Spleen (tissue), 7 donors: ENCODE measurements at regions not wholly inside any gene's neighbourhood (a gene's known extent, or its start where the extent isn't known, plus 50 kb on each side); places are given as distances from the start of the nearest gene placed in this dataset.
"Not testable (repeated sequence)": the region's sequence is repeated elsewhere in the genome, so short reads cannot be mapped to it uniquely, and the experiment has no call there.

Source experiments
- CTCF ChIP-seq, 11 experiments: fragments of 200-600 bp in 7 of 11; fragments of 450-650 bp in 4 of 11; sonication (generic) in 4 of 11; IDR thresholded peaks in 8 of 11; conservative IDR thresholded peaks in 3 of 11; 1 replicate in 7 of 11; 2 replicates in 4 of 11; pipeline versions ENCODE4 v1.4.0 to v1.8.0; 2016 to 2021; ENCODE audit warnings: antibody characterized with exemption in 11 of 11, inconsistent platforms in 4 of 11, mild to moderate bottlenecking in 1 of 11
- POLR2A ChIP-seq, 3 donors: fragments of 450-650 bp; IDR thresholded peaks; one replicate each; pipeline ENCODE4 v1.5.1; 2017; ENCODE audit warnings: antibody characterized with exemption in 3 of 3, mild to moderate bottlenecking in 1 of 3
- POLR2AphosphoS5 ChIP-seq, 3 donors: sonication (generic); formaldehyde crosslinking; IDR thresholded peaks; one replicate each; pipeline ENCODE4 v1.5.1; 2017; ENCODE audit warnings: antibody characterized with exemption in 3 of 3
- donor health status: DM: no; HTN: no; CAD: no; lungs with moderate emphysema.
- donor health status: DM: no; HTN: no; CAD: no.
- donor health status: DM: no; HTN: no; CAD: no.

- not testable (repeated sequence) for TF ChIP-seq CTCF (IDR thresholded peaks at IDR 0.05 in 8 of 11, conservative IDR thresholded peaks at IDR 0.05 in 3 of 11); POLR2A (IDR thresholded peaks at IDR 0.05); POLR2AphosphoS5 (IDR thresholded peaks at IDR 0.05)
These were observed 283.0 kb downstream of the FOXL1 start for GRCh38 chr16:86861270-86861858.
